ENCODE measurements at regions not wholly inside any gene's neighbourhood (a gene's known extent, or its start where the extent isn't known, plus 50 kb on each side); places are given as distances from the start of the nearest gene placed in this dataset.

DNA sequence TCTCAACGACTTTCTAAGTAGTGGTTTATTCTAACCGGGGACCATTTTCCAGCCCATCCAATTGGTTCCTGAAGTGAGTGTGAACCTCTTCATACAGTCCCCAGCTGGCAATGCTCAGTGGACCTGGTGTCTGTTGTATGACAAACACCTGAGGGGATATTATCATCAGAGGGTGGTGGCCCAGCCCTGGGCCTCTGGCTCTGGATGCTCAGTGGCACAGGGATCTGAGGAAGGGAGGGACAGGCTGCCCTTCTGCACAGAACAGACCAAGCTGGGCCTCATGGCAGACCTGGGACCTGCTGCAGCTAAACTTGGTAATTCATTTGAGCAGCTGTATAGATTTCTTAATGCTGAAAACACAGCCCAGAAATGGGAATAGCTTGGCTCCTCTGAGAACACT, 72.6 kb downstream of the IRX5 start:
- TF ChIP-seq EZH2 (IDR thresholded peaks at IDR 0.05), result no peak
- no peak for TF ChIP-seq POLR2AphosphoS5 (IDR thresholded peaks at IDR 0.05; ENCODE audit: borderline replicate concordance, low read depth, low read length)
